Right cardiac atrium (tissue), 5 donors: ENCODE measurements at regions not wholly inside any gene's neighbourhood (a gene's known extent, or its start where the extent isn't known, plus 50 kb on each side); places are given as distances from the start of the nearest gene placed in this dataset.

Source experiments
- ATAC-seq, 2 donors: fragments of 200-7000 bp; cut with Tn5 transposase; one replicate each; pipeline versions ENCODE4 v1.8.0 to v1.9.1; 2020; ENCODE audit warnings: moderate library complexity in 2 of 2, mild to moderate bottlenecking in 1 of 2
- DNase-seq, 3 donors: peaks; one replicate each; pipeline ENCODE4 v3.0.0-alpha.2; 2020
- H3K27ac ChIP-seq: one replicate; pipeline ENCODE4 v1.5.1; 2013; ENCODE audit warnings: mild to moderate bottlenecking, low read length, control low read depth, moderate library complexity
- H3K27me3 ChIP-seq: one replicate; pipeline ENCODE4 v1.6.1; 2013; ENCODE audit not compliant: control insufficient read depth, insufficient read depth
- H3K4me1 ChIP-seq: one replicate; pipeline ENCODE4 v1.6.1; 2013; ENCODE audit warnings: low read length; ENCODE audit not compliant: control insufficient read depth, insufficient read depth
- H3K4me3 ChIP-seq: one replicate; pipeline ENCODE4 v1.5.1; 2013; ENCODE audit warnings: low read length, control low read depth
- H3K9me3 ChIP-seq: one replicate; pipeline ENCODE4 v1.6.1; 2013; ENCODE audit warnings: low read length; ENCODE audit not compliant: control insufficient read depth
- WGBS: extraction: QIAGEN DNeasy Blood & Tissue Kit; methylation state at CpG from one replicate; pipeline ENCODE4 v1.1.7; 2013; 5-methylcytosine and 5-hydroxymethylcytosine counted together
- intact Hi-C, 4 donors: fragments of 100-400 bp; cut with DNase I; formaldehyde crosslinking; loops; one replicate each; pipeline versions ENCODE4 v1.11.0 to v1.14.0; 2022 to 2023
- donor health status: healthy with polysubstance abuse.
- donor health status: DM: no; HTN: yes; CAD: no.
- donor health status: DM: no; HTN: no; CAD: no.
- donor health status: DM: no; HTN: yes; CAD: no; lungs with severe emphysema.
- donor health status: DM: yes; HTN: yes; CAD: no.

DNA sequence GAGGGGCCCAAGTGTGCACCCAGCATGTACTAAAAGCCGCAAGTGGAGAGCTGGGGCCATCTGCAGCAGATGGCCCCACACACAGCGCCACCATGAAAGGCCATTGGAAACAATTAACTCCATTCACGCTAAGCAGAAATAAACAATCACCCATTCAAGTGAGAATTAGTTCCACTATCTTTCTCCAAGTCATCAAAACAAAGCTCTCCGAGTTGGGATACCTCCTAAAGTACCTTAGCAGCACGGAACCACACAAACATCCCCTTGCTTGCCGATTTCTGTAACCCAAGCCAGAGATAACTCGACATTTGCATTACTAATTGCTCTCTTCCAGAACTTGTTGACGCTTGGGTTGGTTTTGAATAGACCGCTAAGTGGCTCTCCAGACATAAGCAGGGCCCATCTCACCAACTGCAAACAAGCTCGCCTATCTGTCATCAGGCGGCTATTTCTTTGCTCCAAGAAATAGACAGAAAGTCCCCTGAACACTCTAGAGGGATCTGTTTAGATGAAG, 840.6 kb upstream of the SALL3 start:
- ATAC-seq (no peak), DNase-seq (no peak)
- 49% methylated on average over 11 of the region's 11 CpGs for WGBS
- Histone ChIP-seq H3K27ac (no peak overlapping the region), H3K27me3 (no peaks in the 10 kb centered on the region), H3K9me3 (no peaks in the 10 kb centered on the region), H3K4me1 (no peaks in the 10 kb centered on the region), H3K4me3 (no peak overlapping the region)
- intact Hi-C loops, result no loop called here

DNA sequence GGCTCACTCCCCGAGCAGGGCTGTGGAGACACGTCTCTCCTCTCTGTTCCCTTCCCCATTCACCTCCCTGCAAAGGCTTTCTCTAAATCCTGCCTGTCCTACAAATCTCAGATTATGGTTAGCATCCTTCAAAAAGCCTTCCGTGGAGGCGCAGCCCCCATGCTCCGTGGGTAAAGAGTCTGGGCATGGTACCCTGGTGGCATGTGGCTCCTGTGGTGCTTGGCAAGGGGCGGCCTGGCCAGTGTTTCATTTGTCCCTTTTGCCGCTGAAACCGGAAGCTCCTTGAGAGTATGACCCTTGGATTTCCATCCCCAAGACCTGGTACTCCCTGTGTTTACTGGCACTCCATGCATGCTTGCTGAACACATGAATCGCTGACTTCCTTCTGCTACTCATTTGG, 839.3 kb upstream of the SALL3 start:
- Histone ChIP-seq H3K27me3 (no peaks in the 10 kb centered on the region), H3K9me3 (no peaks in the 10 kb centered on the region), H3K27ac (no peak overlapping the region), H3K4me1 (no peaks in the 10 kb centered on the region), H3K4me3 (no peak overlapping the region)
- WGBS, result 84% methylated on average over 9 of the region's 9 CpGs
- no peak for DNase-seq
- intact Hi-C loops, result no loop called here
- no peak for ATAC-seq

GRCh38 chr18:78144669-78145068, 834.9 kb upstream of the SALL3 start:
- H3K4me1 ChIP-seq, result no peaks in the 10 kb centered on the region
- ATAC-seq, result no peak
- intact Hi-C loops, result no loop called here
- DNase-seq, result no peak
- no peaks in the 10 kb centered on the region for H3K27me3 ChIP-seq
- 69% methylated on average over 11 of the region's 11 CpGs for WGBS
- no peaks in the 10 kb centered on the region for H3K9me3 ChIP-seq
- no peak overlapping the region for H3K4me3 ChIP-seq
- no peak overlapping the region for H3K27ac ChIP-seq

DNA sequence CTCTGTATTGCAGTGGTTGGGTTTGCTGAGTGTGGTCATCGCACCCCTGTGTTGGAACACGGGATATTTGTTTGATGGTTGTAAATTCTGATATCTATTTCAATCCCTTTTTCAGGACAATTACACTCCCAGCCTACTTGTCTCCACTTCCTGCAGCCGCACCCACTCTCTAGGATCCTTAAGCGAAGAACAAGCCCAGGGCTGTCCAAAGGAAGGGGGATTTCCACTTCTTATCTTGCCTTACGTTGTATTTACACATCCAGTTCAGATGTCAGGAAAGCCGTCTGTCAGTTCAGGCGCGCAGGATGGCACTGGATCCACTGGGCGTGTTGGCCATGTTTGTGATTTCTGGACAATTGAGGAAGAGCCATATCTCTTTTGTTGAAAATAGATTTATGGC, 834.5 kb upstream of the SALL3 start:
- WGBS, result 61% methylated on average over 9 of the region's 9 CpGs
- H3K27me3 ChIP-seq, result no peaks in the 10 kb centered on the region
- no peak overlapping the region for H3K27ac ChIP-seq
- intact Hi-C loops, result no loop called here
- H3K4me3 ChIP-seq, result no peak overlapping the region
- DNase-seq (no peak), ATAC-seq (no peak)
- H3K9me3 ChIP-seq, result no peaks in the 10 kb centered on the region
- no peaks in the 10 kb centered on the region for H3K4me1 ChIP-seq

GRCh38 chr18:78146136-78147085, 833.2 kb upstream of the SALL3 start:
- no peaks in the 10 kb centered on the region for H3K9me3 ChIP-seq
- DNase-seq, result no peak
- no peak for ATAC-seq

DNA sequence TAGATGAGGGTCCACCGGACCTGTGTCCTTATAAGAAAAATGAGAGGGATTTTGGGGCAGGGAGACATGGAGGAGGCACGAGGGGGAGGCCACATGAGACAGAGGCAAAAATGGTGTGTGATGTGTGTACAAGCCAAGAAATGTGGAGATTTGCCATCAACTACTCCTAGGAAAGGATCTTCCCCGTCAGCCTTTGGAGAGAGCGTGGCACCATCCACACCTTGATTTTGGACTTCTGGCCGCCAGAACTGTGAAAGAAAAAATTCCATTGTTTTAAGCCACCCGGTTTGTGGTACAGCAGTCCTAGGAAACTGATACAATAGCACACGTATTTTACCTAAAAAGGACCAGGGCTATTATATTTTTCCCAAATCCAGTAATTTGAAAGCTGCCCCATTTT, 829.0 kb upstream of the SALL3 start:
- no peaks in the 10 kb centered on the region for H3K9me3 ChIP-seq
- ATAC-seq, result no peak
- WGBS, result 88% methylated on average over 7 of the region's 7 CpGs
- no peak overlapping the region for H3K4me3 ChIP-seq
- DNase-seq, result no peak
- no peaks in the 10 kb centered on the region for H3K27me3 ChIP-seq
- H3K4me1 ChIP-seq, result no peaks in the 10 kb centered on the region
- intact Hi-C loops, result no loop called here
- H3K27ac ChIP-seq, result no peak overlapping the region

More at GRCh38 chr18:78146136-78147085, 833.2 kb upstream of the SALL3 start:
- Histone ChIP-seq H3K4me3 (no peak overlapping the region), H3K27ac (no peak overlapping the region), H3K4me1 (no peaks in the 10 kb centered on the region), H3K27me3 (no peaks in the 10 kb centered on the region)
- WGBS, result 84% methylated on average over 17 of the region's 17 CpGs
- intact Hi-C loops, result no loop called here

DNA sequence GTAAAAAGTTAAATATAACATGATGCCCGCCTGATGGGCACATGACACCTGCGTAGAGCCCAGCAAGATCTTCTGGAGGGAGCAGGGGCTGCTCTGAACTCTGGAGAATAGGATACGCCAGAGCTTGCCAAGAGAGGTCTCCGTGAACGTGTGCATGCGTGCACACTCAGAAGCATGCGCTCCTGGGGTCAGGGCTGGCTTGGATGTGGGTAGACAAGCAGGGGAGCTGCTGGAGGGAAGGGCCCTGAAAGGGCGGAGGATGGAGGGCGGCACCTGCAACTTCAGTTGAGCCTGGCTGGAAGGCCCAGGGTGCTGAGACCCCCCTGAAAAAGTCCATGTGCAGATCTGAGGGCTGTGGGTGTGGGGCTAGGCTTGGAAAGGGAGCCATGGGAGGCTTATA, 828.4 kb upstream of the SALL3 start:
- 89% methylated on average over 9 of the region's 9 CpGs for WGBS
- Histone ChIP-seq H3K4me3 (no peak overlapping the region), H3K27me3 (no peaks in the 10 kb centered on the region), H3K9me3 (no peaks in the 10 kb centered on the region), H3K4me1 (no peaks in the 10 kb centered on the region), H3K27ac (no peak overlapping the region)
- ATAC-seq, result no peak
- DNase-seq, result no peak
- intact Hi-C loops, result no loop called here

- no peaks in the 10 kb centered on the region for H3K4me1 ChIP-seq
- no peak for DNase-seq
- H3K4me3 ChIP-seq, result no peak overlapping the region
- no peak overlapping the region for H3K27ac ChIP-seq
- ATAC-seq, result no peak
- 88% methylated on average over 17 of the region's 17 CpGs for WGBS
- no peaks in the 10 kb centered on the region for H3K9me3 ChIP-seq
- intact Hi-C loops, result no loop called here
- H3K27me3 ChIP-seq, result no peaks in the 10 kb centered on the region
These were observed 827.5 kb upstream of the SALL3 start for GRCh38 chr18:78151948-78152725.

DNA sequence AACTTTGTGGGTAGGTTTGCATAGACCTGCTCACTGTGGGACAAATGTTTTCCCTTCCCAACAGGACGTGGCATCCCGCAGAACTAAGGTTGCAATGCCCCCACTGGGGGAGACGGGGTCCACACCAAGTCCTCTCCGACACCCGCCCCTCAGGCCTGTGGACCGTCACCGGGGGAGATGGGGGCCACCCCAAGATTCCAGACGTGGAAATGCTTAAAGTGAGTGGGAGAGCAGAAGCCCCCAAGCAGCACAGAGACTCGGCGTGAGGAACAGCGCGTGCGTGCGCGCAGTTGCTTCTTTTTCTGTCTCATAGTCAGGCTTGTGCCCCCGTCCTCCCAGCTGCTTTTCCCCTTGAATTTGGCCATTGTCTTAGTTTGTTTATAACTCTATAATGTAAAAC, 826.3 kb upstream of the SALL3 start:
- Histone ChIP-seq H3K4me3 (no peak overlapping the region), H3K27ac (no peak overlapping the region), H3K27me3 (no peaks in the 10 kb centered on the region), H3K4me1 (no peaks in the 10 kb centered on the region), H3K9me3 (no peaks in the 10 kb centered on the region)
- ATAC-seq (no peak), DNase-seq (no peak)
- 89% methylated on average over 16 of the region's 16 CpGs for WGBS
- intact Hi-C loops, result no loop called here

DNA sequence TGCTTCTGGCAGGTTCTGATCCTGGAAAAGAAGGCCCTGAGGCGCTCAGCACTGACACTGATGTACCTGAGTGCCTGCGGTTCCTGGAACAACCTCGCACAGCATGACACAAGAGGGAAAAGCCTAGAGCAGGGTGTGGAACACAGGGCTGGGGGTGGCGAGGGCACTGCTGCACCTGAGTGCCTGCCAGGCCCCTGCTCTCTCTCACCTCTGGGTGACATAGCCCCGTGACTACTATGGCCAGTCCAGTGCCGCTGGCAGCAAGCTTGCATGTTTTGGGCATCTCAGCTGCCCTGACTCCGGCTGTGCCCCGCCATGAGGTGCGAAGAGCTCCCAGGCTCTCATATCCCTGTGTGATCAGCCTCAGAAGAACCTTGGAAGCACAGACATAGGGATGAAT, 825.2 kb upstream of the SALL3 start:
- Histone ChIP-seq H3K27ac (no peak overlapping the region), H3K4me3 (no peak overlapping the region), H3K4me1 (no peaks in the 10 kb centered on the region), H3K9me3 (no peaks in the 10 kb centered on the region), H3K27me3 (no peaks in the 10 kb centered on the region)
- DNase-seq (no peak), ATAC-seq (no peak)
- intact Hi-C loops, result no loop called here
- 87% methylated on average over 9 of the region's 9 CpGs for WGBS

DNA sequence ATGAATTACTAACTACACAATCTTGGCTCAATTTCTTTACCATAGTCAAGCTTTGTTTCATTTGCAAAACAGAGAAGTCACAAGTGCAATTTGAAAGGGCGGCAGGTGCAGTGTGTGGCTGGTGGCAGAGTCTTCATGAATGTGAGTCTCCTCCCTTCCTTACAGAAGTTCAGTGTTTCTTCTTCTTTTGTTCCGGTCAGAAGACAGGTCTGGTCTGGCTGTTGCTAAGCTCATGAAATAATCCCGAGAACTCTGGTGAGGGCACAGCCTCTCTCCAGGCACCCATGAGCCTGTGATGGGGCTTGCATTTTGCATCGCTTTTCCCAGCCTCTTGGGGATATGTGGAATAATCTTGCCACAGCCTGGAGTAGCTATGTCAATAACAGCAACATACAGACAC, 824.8 kb upstream of the SALL3 start:
- Histone ChIP-seq H3K4me1 (no peaks in the 10 kb centered on the region), H3K27ac (no peak overlapping the region), H3K9me3 (no peaks in the 10 kb centered on the region), H3K27me3 (no peaks in the 10 kb centered on the region), H3K4me3 (no peak overlapping the region)
- ATAC-seq (no peak), DNase-seq (no peak)
- WGBS, result 66% methylated on average over 4 of the region's 4 CpGs
- intact Hi-C loops, result no loop called here
